GM21360 (cell line): ENCODE measurements at regions not wholly inside any gene's neighbourhood (a gene's known extent, or its start where the extent isn't known, plus 50 kb on each side); places are given as distances from the start of the nearest gene placed in this dataset.
"Not testable (repeated sequence)": the region's sequence is repeated elsewhere in the genome, so short reads cannot be mapped to it uniquely, and the experiment has no call there.

Experiments
- ATAC-seq: cut with Tn5 transposase; IDR thresholded peaks from one replicate; pipeline ENCODE4 v1.9.1; 2021; ENCODE audit warnings: mild to moderate bottlenecking, moderate library complexity; ENCODE audit not compliant: unreplicated experiment

GRCh38 chr9:104195142-104195541 lies 101.0 kb downstream of the SMC2 start:
- not testable (repeated sequence) for ATAC-seq

GRCh38 chr9:104200456-104200994 lies 106.4 kb downstream of the SMC2 start:
- ATAC-seq = no peak

- ATAC-seq = no peak
Measured at GRCh38 chr9:104206766-104207165, 112.7 kb downstream of the SMC2 start.

- ATAC-seq = no peak
Measured at GRCh38 chr9:104209387-104209786, 115.3 kb downstream of the SMC2 start.

GRCh38 chr9:104227108-104227507 lies 133.0 kb downstream of the SMC2 start:
- ATAC-seq = no peak

- ATAC-seq = no peak
Measured at GRCh38 chr9:104232781-104233341, 138.8 kb downstream of the SMC2 start.

- ATAC-seq = no peak
Measured at GRCh38 chr9:104233366-104233765, 139.3 kb downstream of the SMC2 start.

- ATAC-seq = not testable (repeated sequence)
Measured at GRCh38 chr9:104234632-104235337, 140.7 kb downstream of the SMC2 start.

- ATAC-seq = not testable (repeated sequence)
Measured at GRCh38 chr9:104235347-104236120, 141.4 kb downstream of the SMC2 start.

GRCh38 chr9:104238668-104239067 lies 144.6 kb downstream of the SMC2 start:
- ATAC-seq = no peak

- ATAC-seq = no peak
Measured at GRCh38 chr9:104240890-104241289, 146.8 kb downstream of the SMC2 start.

- ATAC-seq = no peak
Measured at GRCh38 chr9:104245925-104246324, 151.8 kb downstream of the SMC2 start.

- ATAC-seq = no peak
Measured at GRCh38 chr9:104247899-104248460, 153.9 kb downstream of the SMC2 start.

- no peak for ATAC-seq
Measured at GRCh38 chr9:104256031-104256695, 162.1 kb downstream of the SMC2 start.

GRCh38 chr9:104256696-104257062 lies 162.6 kb downstream of the SMC2 start:
- ATAC-seq = no peak

GRCh38 chr9:104258296-104259011 lies 164.3 kb downstream of the SMC2 start:
- ATAC-seq = no peak

GRCh38 chr9:104260004-104260403 lies 165.9 kb downstream of the SMC2 start:
- no peak for ATAC-seq

GRCh38 chr9:104263942-104264341 lies 169.8 kb downstream of the SMC2 start:
- no peak for ATAC-seq

- no peak for ATAC-seq
Measured at GRCh38 chr9:104264431-104264830, 170.3 kb downstream of the SMC2 start.

GRCh38 chr9:104269374-104269773 lies 175.3 kb downstream of the SMC2 start:
- ATAC-seq = no peak
